HG03103 (cell line): ENCODE measurements at regions not wholly inside any gene's neighbourhood (a gene's known extent, or its start where the extent isn't known, plus 50 kb on each side); places are given as distances from the start of the nearest gene placed in this dataset.
A peak's percentile ranks its signal among the peaks of the same experiment; 100 is the strongest.
"Not testable (repeated sequence)": the region's sequence is repeated elsewhere in the genome, so short reads cannot be mapped to it uniquely, and the experiment has no call there.

Source experiments
- ATAC-seq: cut with Tn5 transposase; IDR thresholded peaks from one replicate; pipeline ENCODE4 v1.9.1; 2021; ENCODE audit warnings: low read depth; ENCODE audit not compliant: unreplicated experiment

- not testable (repeated sequence) for ATAC-seq
These were observed 94.3 kb downstream of the KCNJ12 start for GRCh38 chr17:21470422-21470821.

DNA sequence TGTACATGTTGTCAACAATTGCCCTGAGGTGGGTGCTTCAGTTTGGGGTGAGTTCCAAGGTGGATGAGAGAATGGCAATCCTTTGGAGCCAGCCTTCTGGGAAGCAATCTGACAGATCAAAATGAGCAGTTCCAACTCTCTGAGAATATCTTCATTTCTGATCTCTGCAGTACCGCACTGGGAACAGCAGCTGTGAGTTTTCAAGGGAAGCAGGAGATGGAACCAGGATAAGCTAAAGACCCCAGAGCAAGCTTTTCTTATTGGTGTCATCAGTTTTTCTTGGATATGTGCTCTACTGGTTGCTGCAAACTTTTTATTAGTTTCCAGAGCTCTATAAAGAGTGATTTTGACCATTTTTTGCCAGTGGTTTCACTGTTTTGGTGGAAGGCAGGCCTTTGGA lies 94.7 kb downstream of the KCNJ12 start:
- ATAC-seq: no peak

GRCh38 chr17:21474815-21475214 lies 98.7 kb downstream of the KCNJ12 start:
- no peak for ATAC-seq

- no peak for ATAC-seq
These were observed 99.4 kb downstream of the KCNJ12 start for GRCh38 chr17:21475571-21475970.

DNA sequence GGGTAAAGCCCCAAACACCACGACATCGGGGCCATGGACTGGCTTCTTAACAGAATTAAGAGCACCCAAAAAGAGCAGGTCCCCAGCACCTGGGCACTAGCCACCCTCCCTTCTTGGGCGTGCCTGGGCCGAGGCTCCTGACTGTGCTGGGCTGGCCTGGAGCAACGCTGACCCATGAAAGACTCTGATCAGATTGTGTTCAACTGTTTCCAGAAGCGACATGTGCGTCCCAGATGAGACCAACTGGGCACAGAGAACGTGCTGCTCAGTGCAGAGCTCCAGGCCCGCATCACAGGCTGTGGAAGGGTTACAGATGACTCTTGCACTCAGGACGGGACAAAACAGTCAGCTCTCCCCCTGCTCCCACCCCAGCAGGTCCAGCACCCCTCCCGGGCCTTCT lies 100.7 kb downstream of the KCNJ12 start:
- ATAC-seq: no peak

- no peak for ATAC-seq
These were observed 106.2 kb downstream of the KCNJ12 start for GRCh38 chr17:21482189-21482865.

- ATAC-seq: not testable (repeated sequence)
These were observed 111.9 kb downstream of the KCNJ12 start for GRCh38 chr17:21488043-21488442.

GRCh38 chr17:21493993-21494392 lies 117.8 kb downstream of the KCNJ12 start:
- ATAC-seq: no peak

DNA sequence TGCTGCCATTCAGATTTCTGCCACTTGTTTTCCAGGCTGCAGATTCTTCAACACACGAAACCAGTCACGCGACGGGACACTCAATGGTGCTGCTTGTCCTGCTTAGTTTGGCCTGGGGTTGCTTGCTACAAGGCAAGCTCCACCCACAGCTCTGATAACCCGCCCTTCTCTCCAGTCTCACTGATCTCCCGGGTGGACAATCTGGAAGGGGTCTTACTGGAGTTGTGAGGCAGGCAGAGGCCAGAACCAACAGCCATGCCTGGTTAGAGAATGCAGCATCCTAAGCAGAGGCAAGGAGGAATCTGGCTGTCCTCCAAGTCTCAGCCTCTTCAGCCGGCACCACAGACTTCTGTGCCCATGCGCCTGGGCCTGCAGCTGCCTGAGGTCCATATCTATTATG lies 119.1 kb downstream of the KCNJ12 start:
- no peak for ATAC-seq

DNA sequence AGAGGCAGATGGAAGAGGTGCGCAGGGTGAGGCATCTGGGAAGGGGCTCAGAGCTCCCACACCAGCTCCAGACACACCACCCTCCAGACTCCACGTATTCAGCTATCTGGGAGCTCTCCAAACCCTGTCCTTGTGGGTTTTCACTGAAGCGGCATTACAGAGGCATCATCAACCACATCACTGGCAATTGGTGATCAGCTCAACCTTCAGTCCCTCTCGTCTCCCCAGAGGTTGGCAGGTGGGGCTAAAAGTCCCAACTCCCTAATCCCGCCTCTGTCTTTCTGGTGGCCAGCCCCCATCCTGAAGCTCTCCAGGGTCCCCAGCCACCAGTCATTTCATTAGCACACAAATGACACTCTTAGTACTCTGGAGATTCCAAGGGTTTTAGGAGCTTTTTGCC lies 123.9 kb downstream of the KCNJ12 start:
- no peak for ATAC-seq

GRCh38 chr17:21501927-21502700 lies 126.0 kb downstream of the KCNJ12 start:
- ATAC-seq: not testable (repeated sequence)

GRCh38 chr17:21505819-21506815 lies 130.0 kb downstream of the KCNJ12 start:
- ATAC-seq: no peak

- not testable (repeated sequence) for ATAC-seq
These were observed 131.6 kb downstream of the KCNJ12 start for GRCh38 chr17:21507806-21508205.

- ATAC-seq: no peak
These were observed 132.1 kb downstream of the KCNJ12 start for GRCh38 chr17:21508211-21508610.

DNA sequence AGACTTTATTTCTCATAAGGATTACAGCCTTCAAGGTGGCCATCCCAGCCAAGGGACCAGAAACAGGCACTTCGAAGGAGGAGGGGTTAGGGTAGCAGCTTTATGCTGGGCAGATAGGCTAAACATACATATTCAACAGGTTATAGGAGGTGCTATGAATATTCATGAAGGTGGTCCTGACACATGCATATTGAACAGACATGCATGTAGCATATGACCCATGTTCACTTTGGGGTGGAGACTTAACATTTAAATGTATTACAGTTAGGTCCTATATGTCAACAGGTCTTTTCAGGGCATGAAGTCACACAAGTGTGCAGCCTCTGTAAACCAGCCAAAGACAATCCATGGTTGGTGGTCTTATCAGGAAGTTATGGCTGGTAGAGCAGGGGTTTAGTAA lies 133.2 kb downstream of the KCNJ12 start:
- not testable (repeated sequence) for ATAC-seq

DNA sequence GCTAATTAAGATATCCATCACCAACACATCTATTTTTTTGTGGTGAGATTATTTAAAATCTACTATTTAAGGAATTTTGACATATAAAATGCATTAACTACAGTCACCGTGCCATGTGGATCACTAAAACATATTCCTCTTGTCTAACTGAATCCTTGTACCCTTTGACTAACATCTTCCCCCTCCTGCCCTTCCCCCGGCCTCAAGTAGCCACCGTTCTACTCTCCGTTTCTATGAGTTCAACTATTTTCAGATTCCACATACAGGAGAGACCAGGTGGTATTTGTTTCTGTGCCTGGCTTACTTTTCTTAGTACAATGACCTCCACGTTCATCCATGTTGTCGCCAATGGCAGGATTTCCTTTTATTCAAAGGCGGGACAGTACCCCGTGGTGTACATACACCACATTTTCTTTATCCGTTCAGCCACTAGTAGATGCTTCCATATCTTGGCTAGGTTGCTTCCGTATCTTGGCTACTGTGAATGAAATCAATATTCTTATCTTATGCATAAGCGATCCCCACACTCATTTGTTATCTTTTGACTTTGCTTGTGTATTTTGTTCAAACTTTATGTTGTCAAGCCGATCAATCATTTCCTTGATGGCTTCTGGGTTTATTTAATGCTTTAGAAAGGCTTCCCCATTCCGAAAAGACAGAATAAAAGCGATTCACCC lies 134.7 kb downstream of the KCNJ12 start:
- ATAC-seq: no peak

GRCh38 chr17:21511363-21512195 lies 135.4 kb downstream of the KCNJ12 start:
- peak; percentile 53 for ATAC-seq

GRCh38 chr17:21512307-21513011 lies 136.3 kb downstream of the KCNJ12 start:
- ATAC-seq: no peak
